ENCODE measurements at regions not wholly inside any gene's neighbourhood (a gene's known extent, or its start where the extent isn't known, plus 50 kb on each side); places are given as distances from the start of the nearest gene placed in this dataset.

GRCh38 chr2:172296267-172297046 is 130.9 kb upstream of the ITGA6 start:
- H3K4me3 ChIP-seq (ENCODE audit: low read length), result no peak overlapping the region
- TF ChIP-seq CTCF (conservative IDR thresholded peaks at IDR 0.05; ENCODE audit: low read length), result no peak
- no peak for DNase-seq (ENCODE audit: low read depth)

- TF ChIP-seq CTCF (conservative IDR thresholded peaks at IDR 0.05; ENCODE audit: low read length), result no peak
- DNase-seq (ENCODE audit: low read depth), result no peak
- H3K4me3 ChIP-seq (ENCODE audit: low read length), result no peak overlapping the region
These were observed 129.9 kb upstream of the ITGA6 start for GRCh38 chr2:172297531-172297930.

GRCh38 chr2:172297950-172298349 is 129.4 kb upstream of the ITGA6 start:
- no peak for TF ChIP-seq CTCF (conservative IDR thresholded peaks at IDR 0.05; ENCODE audit: low read length)
- no peak overlapping the region for H3K4me3 ChIP-seq (ENCODE audit: low read length)
- DNase-seq (ENCODE audit: low read depth), result no peak

GRCh38 chr2:172299741-172300140 is 127.6 kb upstream of the ITGA6 start:
- H3K4me3 ChIP-seq (ENCODE audit: low read length), result no peak overlapping the region
- DNase-seq (ENCODE audit: low read depth), result peak; percentile 52
- no peak for TF ChIP-seq CTCF (conservative IDR thresholded peaks at IDR 0.05; ENCODE audit: low read length)

- no peak for TF ChIP-seq CTCF (conservative IDR thresholded peaks at IDR 0.05; ENCODE audit: low read length)
- H3K4me3 ChIP-seq (ENCODE audit: low read length), result no peak overlapping the region
- no peak for DNase-seq (ENCODE audit: low read depth)
These were observed 126.5 kb upstream of the ITGA6 start for GRCh38 chr2:172300851-172301250.

- peak; percentile 33 for DNase-seq (ENCODE audit: low read depth)
- H3K4me3 ChIP-seq (ENCODE audit: low read length), result no peak overlapping the region
- no peak for TF ChIP-seq CTCF (conservative IDR thresholded peaks at IDR 0.05; ENCODE audit: low read length)
These were observed 122.3 kb upstream of the ITGA6 start for GRCh38 chr2:172305066-172305465.

- no peak for TF ChIP-seq CTCF (conservative IDR thresholded peaks at IDR 0.05; ENCODE audit: low read length)
- H3K4me3 ChIP-seq (ENCODE audit: low read length), result no peak overlapping the region
- no peak for DNase-seq (ENCODE audit: low read depth)
These were observed 119.6 kb upstream of the ITGA6 start for GRCh38 chr2:172307800-172308199.
